GM19351 (cell line): ENCODE measurements at regions not wholly inside any gene's neighbourhood (a gene's known extent, or its start where the extent isn't known, plus 50 kb on each side); places are given as distances from the start of the nearest gene placed in this dataset.

Source experiments
- ATAC-seq: cut with Tn5 transposase; IDR thresholded peaks from one replicate; pipeline ENCODE4 v1.9.1; 2021; ENCODE audit warnings: mild to moderate bottlenecking, moderate library complexity; ENCODE audit not compliant: unreplicated experiment

DNA sequence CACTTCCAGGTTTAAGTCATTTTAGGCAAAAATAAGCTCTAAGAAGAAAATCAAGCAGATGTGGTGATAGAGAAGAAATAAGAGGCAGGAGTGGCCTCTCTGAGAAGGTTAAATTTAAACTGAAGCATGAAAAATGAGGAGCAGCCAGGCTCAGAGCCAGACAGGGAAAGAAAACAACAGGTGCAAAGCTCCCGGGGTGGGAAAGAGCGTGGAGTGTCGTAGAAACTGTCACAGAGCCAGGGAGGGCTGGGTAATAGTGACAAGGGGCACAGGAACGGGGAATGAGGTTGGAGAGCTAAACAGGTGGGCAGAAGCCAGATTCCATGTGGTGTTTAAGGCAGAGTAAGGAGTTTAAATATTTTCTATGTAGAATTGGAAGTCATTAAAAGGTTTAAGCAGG is 132.1 kb upstream of the BLID start:
- ATAC-seq: no peak

DNA sequence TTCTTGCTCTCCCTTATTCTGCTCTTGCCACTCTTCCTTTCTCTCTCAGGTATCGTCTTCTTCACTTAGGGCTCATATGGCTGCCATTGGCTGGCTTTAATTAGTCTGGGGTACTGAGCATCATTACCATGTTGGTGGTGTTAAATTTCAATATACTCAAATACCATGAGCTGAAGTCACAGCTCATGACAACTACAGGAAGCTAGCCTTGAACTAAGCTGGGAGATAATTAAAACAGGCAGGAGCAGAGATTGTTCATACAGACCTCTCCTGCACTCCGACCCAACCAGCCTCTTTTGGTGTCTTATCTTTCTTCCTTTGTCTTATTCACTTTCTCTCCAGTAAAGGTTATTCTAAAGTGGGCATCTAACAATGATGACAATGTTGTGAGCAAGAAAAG is 130.9 kb upstream of the BLID start:
- no peak for ATAC-seq

DNA sequence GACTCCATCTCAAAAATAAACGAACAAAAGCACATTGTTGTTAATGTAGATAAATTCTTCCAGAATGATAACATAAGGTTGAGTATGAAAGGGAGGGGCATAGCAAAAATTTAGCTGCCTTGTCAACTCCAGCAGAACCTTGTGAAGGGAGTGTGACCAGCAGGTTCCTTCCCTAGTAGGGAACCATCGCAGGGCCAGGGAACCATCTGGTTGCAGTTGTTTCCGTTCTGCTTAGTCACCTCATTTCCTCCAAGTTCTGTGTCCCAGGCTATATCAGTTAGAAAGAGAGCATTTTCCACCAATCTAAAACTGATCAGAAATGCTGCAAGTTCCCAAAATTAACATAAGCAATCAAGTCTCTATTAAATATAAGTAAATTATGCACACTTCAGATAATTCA is 126.7 kb upstream of the BLID start:
- ATAC-seq: no peak

DNA sequence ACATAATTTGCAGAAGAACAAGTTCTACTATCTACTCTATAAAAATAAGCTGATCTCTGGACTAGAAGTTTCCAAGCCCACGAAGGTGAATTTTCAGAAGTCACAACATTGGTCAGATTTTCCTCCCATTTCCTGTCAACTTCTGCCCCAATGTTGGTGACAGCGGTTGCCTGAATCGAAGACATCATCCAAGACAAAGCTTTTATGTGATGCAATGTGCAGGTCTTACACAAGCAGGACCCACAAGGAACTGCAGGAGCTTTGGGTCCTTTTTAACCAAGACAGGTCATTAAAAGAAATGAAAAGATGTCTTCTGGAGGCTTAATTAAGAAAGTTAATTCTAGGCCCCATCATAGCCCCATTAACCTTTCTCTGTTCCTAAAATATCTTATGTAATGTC is 125.6 kb upstream of the BLID start:
- ATAC-seq: no peak

DNA sequence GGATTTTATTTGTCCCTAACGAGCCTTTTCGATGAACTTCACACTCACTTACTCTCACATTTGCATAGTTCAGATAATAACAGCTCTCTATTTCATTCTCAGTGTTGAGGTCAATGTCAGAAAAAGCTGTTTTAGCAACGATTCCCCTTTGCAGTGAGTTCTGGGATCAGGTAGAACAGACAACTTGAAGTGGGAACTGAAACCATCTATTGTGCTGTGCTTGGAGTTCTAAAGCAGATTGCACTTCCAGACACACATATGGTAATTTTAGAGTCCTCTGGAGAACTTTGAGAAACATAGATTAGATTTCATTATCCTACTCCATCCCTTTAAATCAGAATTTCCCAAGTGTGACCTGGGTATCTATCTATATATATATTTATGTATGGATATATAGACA is 124.6 kb upstream of the BLID start:
- ATAC-seq: no peak

DNA sequence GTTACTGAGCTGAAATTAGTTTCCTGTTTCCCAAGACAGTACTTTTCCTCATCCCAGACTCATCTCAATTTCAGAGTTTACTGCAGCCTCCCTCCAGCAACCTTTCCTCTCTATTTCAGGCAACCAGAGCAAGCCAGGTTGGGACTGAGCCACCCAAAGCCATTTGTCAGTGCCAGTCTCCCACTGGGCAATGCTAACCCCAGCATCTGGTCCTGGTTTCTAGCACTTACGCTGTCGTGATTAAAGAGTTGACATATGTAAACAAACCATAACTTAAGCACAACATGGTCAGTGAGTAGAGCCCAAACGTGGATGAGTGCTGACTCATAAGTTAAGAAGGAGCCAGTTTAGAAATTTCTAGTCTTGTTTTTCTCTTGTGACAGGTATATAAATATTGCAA is 119.6 kb upstream of the BLID start:
- no peak for ATAC-seq

DNA sequence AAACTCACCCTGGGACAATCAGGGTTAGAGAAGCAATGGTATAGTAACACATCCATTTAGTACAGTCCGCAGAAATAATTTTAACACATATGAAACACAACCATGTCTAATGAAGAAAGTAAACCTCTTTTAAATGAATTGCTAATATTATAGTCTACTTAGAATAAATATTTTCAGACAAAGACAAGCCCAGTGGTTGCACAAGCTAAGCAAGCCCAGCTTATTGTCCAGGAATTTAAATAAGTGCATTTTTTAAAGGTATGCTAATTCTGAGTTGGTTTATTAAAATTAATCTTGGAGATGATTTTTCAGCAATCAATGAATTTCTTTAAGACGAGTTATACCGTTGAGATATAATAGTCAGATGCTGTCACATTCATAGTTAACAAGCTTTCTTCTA is 118.8 kb upstream of the BLID start:
- ATAC-seq: no peak

DNA sequence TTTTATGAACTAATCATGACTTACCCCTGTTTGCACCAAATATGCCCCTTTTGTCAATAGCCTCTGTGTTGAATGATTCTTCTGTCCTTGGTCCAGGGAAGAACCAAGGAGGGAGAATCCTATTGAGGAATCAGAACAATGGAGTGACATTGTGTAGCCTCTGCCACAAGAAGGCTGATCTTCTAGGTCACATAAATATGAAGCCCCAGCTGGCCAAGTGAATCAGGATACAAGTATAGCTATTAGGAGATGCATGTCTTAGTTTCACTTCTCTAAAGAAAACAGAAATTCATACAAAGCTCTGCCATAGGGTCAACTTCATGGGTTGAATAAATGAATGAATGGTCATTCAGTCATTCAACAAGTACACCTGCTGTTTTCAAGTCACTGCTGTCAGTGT is 118.2 kb upstream of the BLID start:
- ATAC-seq: peak; percentile 79

DNA sequence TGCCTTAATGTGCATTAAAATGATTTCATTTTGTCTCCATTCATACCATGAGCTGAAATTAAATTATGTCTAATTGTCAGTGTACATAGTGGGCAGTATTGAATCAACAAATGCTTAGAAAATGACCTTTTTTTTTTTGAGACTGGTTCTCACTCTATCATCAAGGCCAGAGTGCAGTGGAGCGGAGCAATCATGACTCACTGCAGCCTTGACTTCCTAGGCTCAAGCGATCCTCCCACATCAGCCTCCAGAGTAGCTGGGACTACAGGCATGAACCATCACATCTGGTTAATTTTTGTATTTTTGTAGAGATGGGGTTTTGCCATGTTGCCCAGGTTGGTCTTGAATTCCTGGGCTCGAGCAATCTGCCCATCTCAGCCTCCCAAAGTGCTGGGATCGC is 117.0 kb upstream of the BLID start:
- ATAC-seq: no peak

DNA sequence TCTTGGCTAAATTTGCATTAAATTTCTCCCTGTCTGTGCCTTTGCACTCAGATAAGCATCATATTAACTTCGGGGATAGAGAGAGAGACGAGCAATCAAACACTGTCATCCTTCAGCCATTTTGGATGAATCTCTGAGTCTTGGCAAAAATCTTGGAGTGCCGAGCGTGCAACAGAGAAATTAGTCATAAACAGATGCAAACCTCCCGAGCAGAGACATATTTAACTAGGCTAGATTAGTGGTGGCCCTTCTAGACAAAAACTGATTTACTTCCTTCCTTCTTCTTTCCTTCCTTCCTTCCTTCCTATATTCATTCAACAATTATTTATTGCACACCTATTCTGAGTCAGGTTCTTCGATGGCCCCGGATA is 114.4 kb upstream of the BLID start:
- no peak for ATAC-seq

DNA sequence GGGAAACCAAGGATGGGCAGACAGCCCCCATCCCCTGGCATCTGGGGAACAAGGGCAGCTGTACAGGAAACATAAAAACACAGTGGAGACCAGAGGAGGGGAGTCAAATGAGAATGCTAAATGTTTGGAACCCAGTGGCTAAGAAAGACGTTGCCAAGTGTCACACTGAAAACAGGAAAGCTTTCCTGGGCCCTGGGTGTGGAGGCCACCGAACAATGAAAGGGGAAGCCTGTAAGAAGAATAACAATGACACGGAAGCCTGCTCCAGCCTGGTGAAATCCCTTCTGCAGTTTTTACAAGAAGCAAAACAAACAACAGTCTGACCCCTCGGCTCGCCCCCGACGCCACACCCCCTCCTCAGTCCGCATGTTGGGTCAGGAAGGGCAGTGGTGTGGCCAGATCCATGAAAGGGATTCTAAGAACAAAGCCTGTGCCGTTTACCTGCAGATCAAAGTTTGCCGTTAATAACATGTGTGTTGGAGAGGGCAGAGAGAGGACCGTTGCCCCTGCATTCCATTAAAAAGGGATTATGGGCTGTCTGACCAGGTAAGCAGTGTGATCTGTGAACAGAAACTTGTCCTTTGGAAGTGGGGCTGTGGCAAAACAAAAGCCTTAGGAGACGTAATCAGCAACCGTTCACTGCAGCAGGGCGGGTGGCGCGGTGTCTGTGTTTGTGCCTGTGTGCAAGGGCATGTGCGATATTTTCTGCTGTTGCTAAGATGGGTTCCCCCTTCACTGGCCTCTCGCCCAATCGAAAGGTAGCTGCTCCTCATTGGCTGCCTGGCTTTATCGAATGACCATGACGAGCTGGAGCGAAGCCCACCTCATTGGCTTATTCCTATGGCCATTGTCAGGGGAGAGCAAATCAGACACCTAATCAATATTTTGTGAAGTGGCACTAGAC is 113.7 kb upstream of the BLID start:
- ATAC-seq: no peak

DNA sequence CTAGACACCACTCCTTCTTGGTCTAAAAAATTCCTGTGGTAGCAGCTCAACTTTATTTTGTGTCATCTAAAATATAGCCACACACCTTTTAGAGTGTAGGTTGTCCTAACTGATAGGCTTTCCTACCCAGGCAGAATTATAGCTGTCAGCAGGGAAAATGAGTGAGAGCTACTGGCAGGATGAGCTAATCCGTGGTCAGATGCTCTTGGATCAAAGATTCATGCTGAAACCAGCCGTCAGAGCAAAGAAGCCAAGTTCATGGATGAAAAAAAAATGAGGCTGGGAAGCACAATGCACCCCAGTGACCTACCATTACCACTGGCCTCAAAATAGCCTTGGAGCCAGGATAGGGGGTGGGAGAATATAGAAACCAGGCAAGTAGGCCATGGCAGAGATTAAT is 113.1 kb upstream of the BLID start:
- no peak for ATAC-seq

DNA sequence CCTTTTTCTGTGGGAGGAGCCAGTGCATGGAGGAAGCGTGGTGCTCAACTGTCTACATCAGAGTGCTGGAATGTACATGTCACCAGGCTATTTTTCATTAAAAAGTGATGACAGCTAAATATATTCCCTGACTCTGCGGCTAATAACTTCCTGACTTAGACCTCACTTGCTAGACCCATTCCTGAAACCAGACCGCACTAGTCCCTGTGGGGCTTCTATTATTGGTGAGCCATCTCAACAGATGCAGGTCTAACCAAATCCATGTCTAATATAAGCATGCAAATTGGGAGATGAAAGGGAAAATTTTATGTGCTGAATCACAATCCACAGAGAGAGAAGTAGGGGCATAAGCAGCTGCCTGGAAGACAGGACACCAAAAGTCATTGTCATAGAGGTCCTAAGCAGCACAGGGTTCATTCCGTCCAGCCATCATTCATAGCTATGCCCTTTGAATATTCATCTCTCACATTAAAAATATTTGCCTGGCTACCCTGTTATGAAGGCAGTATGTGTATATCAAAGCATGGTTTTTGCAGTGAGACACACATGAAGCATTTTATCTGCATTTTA is 110.9 kb upstream of the BLID start:
- no peak for ATAC-seq

DNA sequence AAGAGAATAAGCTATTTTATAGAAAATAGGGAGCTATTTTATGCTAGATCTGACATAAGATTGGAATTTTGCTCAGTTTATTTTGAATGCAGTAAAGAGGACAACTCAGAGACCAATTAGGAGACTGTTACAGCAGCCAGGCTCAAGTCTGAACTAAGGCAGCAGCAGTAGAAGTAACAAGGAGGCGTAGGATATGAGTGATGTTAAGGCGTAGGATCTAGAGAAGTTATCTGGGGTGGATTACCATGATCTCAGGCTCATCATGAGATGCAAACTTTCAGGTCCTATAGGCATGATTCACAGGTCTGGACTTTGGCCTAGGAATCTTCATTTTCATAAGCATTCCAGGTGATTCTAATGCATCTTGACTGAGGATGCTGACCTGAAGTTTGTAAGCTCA is 108.9 kb upstream of the BLID start:
- ATAC-seq: no peak

DNA sequence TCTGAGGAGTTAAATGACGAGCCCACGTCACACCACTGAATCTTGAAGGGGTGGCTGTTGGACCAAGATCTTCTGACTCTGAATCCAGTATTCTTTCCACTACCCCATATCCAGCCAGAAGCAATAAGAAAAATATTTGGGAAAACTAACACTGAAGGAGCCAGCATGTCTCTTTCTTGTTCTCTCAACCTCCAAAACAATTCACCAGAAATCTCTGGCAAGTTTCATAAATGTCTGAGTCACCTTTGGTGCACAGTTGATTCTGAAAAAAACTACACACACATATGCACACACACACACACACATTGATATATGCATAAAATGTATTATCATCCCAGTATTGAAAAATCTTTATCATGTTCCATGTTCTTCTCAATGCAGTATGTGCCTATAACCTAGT is 104.3 kb upstream of the BLID start:
- no peak for ATAC-seq

DNA sequence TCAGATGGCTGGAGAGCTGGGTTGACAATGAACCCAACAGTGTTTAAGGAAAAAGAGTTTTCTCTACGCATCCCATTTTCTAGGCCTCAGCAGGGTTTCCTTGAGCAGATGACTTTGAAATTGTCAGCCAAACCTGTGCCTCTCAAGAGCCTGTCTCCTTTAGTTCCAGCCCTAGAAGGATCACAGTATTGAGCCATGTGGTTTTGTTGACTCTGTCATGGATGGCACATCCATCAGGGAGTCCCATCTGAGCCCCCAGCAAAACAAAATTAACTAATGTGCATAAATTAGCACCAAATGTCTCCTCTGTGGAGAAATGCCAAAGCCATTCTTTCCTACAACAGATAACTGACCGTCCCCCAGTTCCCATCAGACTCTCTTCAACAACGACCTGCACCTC is 103.8 kb upstream of the BLID start:
- ATAC-seq: no peak

DNA sequence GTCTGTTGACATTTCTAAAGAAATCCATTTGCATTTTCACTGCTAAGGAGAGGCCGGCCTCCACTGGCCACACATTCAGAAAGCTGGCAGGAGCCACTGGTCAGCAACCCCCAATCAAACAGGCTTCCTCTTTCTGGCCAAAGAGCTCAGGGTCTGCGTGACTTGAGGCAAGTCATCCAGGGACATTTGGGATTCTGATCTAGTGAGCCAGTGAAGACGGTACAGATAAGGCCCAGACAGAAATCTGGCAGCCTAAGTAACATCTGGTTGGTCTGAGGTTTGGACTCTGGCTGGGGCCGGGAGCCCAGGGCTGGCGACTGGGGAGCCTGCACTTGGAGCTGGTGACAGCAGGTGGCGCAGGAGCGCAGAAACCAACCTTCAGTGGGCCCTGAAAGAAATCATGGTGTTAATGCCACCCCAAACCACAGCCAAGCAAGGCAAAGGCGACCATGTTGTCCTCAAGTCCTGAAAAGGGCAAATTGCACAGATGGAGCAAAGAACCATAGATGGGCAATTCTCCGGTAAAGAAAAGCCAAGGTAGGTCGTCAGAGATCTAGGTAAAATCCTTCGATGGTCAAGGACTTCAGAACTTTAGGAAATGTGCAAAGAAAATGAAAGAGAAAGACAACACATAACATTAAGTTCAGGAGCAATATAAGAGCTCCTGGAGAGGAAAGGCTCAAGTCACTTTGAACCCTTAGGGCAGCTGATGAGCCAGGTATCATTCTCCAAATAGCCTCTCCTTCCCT is 99.4 kb upstream of the BLID start:
- peak; percentile 91 for ATAC-seq

DNA sequence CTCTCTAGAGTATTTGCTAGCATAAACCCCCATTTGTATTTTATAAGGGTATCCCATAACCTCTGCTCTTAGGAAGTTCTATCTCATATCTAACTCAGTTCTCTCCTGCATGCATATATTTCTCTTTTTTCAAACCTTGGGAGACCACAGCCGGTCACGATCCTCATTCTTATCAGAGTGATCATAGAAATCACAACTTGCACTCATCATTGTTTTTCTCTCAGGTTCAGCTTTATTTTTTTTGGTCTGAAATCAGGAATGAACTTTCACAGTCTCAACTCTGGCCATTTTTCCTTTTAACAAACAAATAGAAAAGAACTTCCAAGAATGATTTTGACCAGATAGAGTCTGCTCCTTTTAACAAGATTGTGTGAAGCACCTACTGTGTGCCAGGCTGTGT is 98.6 kb upstream of the BLID start:
- no peak for ATAC-seq

DNA sequence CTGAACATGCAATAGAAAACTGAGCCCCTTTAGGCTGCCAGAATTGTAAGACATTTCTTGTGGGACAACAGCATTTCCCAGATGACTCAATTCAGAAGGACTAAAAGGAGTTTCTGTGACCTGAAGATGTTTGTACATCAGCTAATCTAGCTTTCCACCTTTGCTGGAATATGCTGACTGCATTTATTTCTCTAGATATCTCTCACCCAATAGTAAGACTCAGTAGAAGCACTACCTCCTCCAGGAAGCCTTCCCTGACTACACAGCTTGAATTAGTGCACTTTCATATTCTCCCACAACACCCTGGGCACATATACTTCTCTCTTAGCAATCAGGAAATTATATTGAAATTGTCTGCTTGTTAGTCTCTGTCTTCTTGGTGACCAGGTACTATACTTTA is 98.1 kb upstream of the BLID start:
- no peak for ATAC-seq

DNA sequence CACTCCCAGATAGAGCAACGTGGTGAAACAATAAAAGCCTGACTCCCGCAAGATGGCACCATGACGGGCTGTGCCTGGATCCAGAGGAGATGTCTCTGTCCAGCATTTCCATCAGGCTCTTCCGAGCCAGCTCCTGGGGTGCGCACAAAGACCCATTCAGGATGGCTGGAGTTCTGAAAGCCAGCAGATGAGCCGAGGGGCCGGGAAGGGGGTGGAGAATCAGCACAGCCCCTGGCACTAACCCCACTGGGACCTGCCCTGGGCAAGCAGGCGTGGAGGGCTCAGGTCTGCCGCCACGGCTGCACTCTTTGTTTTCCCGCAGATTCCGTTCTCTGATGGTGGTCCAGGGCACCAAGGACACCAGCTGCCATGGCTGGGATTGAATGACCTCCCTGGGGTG is 97.2 kb upstream of the BLID start:
- ATAC-seq: no peak

DNA sequence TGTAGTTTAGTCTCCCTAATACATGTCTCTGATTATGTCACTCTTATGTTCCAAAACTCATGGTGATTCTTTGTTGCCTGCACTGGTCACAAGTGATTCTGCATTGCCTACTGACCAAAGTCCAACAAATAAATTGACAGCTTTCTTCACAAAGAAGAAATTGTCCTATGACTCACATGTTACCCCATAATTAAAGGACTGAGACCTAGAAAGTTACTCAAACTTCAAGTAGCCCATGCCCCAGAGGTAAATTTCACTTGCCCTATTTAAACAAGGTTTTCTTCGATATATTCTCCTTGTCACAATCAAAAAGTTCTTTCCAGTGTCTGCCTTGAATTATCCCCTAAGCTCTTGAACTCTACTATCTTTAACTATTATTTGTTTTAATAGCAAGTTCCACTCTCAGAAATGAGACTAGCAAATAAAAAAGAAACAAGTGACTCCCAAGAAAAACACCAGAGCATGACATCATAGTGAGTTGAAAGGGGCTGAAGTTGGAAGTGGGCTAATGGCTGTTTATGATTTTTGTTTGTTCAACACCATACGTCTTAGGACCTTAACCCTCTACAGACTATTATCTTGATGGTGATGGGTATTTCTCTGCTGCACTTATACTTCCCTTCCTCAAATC is 94.5 kb upstream of the BLID start:
- ATAC-seq: no peak
